H1 (cell line): ENCODE measurements at regions not wholly inside any gene's neighbourhood (a gene's known extent, or its start where the extent isn't known, plus 50 kb on each side); places are given as distances from the start of the nearest gene placed in this dataset.
A peak's percentile ranks its signal among the peaks of the same experiment; 100 is the strongest.

Experiments
- CTCF ChIA-PET: fragments of 300-600 bp; sonication (Branson Sonifier 250); formaldehyde crosslinking; loops from one replicate; lab custom pipeline; 2021; ENCODE audit not compliant: partially characterized antibody; lab: Charles Lee
- POLR2A ChIA-PET: fragments of 300-600 bp; sonication (Branson Sonifier 250); formaldehyde crosslinking; loops from one replicate; lab custom pipeline; 2021; ENCODE audit warnings: inconsistent platforms; ENCODE audit not compliant: partially characterized antibody; lab: Charles Lee
- DNase-seq, 2 experiments: peaks; one replicate each; pipeline versions ENCODE4 v3.0.0 to v3.0.0-alpha.2; 2010 to 2022; ENCODE audit warnings: low spot score in 2 of 2, low read depth in 1 of 2, mixed read lengths in 1 of 2
- FAIRE-seq: peaks from 2 replicates; lab custom pipeline; 2011; peaks lifted over from hg19 to GRCh38; lab: Jason Lieb, UNC
- H2AFZ ChIP-seq: 2 replicates; pipeline ENCODE4 v1.8.1; 2012; ENCODE audit warnings: low read length, inconsistent platforms
- H2AK5ac ChIP-seq: 2 replicates; pipeline ENCODE4 v1.6.1; 2013; ENCODE audit warnings: low read depth, low read length
- H2BK120ac ChIP-seq: replicated peaks from 2 replicates; pipeline ENCODE3; 2013; ENCODE audit warnings: low read depth, low read length, inconsistent platforms
- H2BK12ac ChIP-seq: 2 replicates; pipeline ENCODE4 v1.6.1; 2013; ENCODE audit warnings: low read depth, low read length
- H2BK15ac ChIP-seq: 2 replicates; pipeline ENCODE4 v1.6.1; 2013; ENCODE audit warnings: low read length
- H2BK20ac ChIP-seq: 2 replicates; pipeline ENCODE4 v1.6.1; 2013; ENCODE audit warnings: low read length
- H2BK5ac ChIP-seq: 2 replicates; pipeline ENCODE4 v1.6.1; 2013; ENCODE audit warnings: low read depth, low read length
- H3K14ac ChIP-seq: 2 replicates; pipeline ENCODE4 v1.6.1; 2013; ENCODE audit warnings: inconsistent platforms; ENCODE audit not compliant: insufficient read length
- H3K18ac ChIP-seq: 2 replicates; pipeline ENCODE4 v1.6.1; 2013; ENCODE audit warnings: low read length; ENCODE audit errors: extremely low read depth
- H3K23ac ChIP-seq: 2 replicates; pipeline ENCODE4 v1.6.1; 2013; ENCODE audit warnings: inconsistent platforms; ENCODE audit not compliant: insufficient read length
- H3K23me2 ChIP-seq: 2 replicates; pipeline ENCODE4 v1.6.1; 2013; ENCODE audit warnings: low read depth, low read length
- H3K27ac ChIP-seq: 2 replicates; pipeline ENCODE4 v1.6.1; 2011; ENCODE audit warnings: low read depth, low read length, inconsistent platforms
- H3K27me3 ChIP-seq, 4 experiments: replicated peaks in 1 of 4; 1 replicate in 1 of 4; 2 replicates in 3 of 4; pipeline versions ENCODE4 v1.6.1 to v1.8.1; 2011 to 2013; ENCODE audit warnings: low read length in 3 of 4, mild to moderate bottlenecking in 3 of 4, inconsistent platforms in 2 of 4, mixed read lengths in 2 of 4, moderate library complexity in 1 of 4; ENCODE audit not compliant: control insufficient read depth in 3 of 4, insufficient read depth in 3 of 4; ENCODE audit errors: extremely low read depth in 1 of 4
- H3K36me3 ChIP-seq, 4 experiments: 2 replicates each; pipeline versions ENCODE4 v1.6.1 to v1.8.1; 2011 to 2013; ENCODE audit warnings: mild to moderate bottlenecking in 4 of 4, low read length in 3 of 4, moderate library complexity in 2 of 4, control low read depth in 1 of 4, inconsistent platforms in 1 of 4; ENCODE audit not compliant: insufficient read depth in 4 of 4, control insufficient read depth in 2 of 4
- H3K4ac ChIP-seq: replicated peaks from 2 replicates; pipeline ENCODE3; 2013; ENCODE audit warnings: low read length, low read depth, mixed read lengths, inconsistent platforms; ENCODE audit not compliant: insufficient read length
- H3K4me1 ChIP-seq, 4 experiments: replicated peaks in 1 of 4; 1 replicate in 1 of 4; 2 replicates in 3 of 4; pipeline versions ENCODE4 v1.6.1 to v1.8.1; 2011 to 2013; ENCODE audit warnings: low read length in 3 of 4, inconsistent platforms in 2 of 4, mixed read lengths in 1 of 4; ENCODE audit not compliant: insufficient read depth in 4 of 4, control insufficient read depth in 3 of 4
- H3K4me2 ChIP-seq, 2 experiments: 2 replicates each; pipeline versions ENCODE4 v1.6.1 to v1.8.1; 2011 to 2013; ENCODE audit warnings: low read depth in 2 of 2, low read length in 2 of 2, control low read depth in 1 of 2, inconsistent platforms in 1 of 2, mild to moderate bottlenecking in 1 of 2; ENCODE audit not compliant: insufficient read depth in 1 of 2
- H3K4me3 ChIP-seq, 4 experiments: fragments of 200-600, 300-600 bp in 1 of 4; sonication (generic), shearing (Covaris generic), sonication (Bioruptor Twin) in 1 of 4; 2 replicates each; pipeline versions ENCODE4 v1.5.1 to v1.8.1; 2011 to 2016; ENCODE audit warnings: low read length in 4 of 4, low read depth in 3 of 4, control low read depth in 2 of 4, inconsistent platforms in 2 of 4, mild to moderate bottlenecking in 2 of 4, mixed read lengths in 1 of 4, moderate library complexity in 1 of 4; ENCODE audit not compliant: insufficient read depth in 2 of 4; ENCODE audit errors: extremely low read depth in 1 of 4
- H3K56ac ChIP-seq: replicated peaks from 2 replicates; pipeline ENCODE3; 2013; ENCODE audit warnings: low read depth, mild to moderate bottlenecking, mixed read lengths, low read length, inconsistent platforms; ENCODE audit not compliant: insufficient read length
- H3K79me1 ChIP-seq: 2 replicates; pipeline ENCODE4 v1.6.1; 2013; ENCODE audit warnings: low read depth, low read length, control low read depth
- H3K79me2 ChIP-seq, 2 experiments: 2 replicates each; pipeline versions ENCODE4 v1.6.1 to v1.8.1; 2012 to 2013; ENCODE audit warnings: low read length in 2 of 2, mild to moderate bottlenecking in 2 of 2, inconsistent platforms in 1 of 2; ENCODE audit not compliant: insufficient read depth in 2 of 2, control insufficient read depth in 1 of 2
- H3K9ac ChIP-seq, 4 experiments: replicated peaks in 1 of 4; 1 replicate in 1 of 4; 2 replicates in 3 of 4; pipeline versions ENCODE4 v1.6.1 to v1.8.1; 2011 to 2013; ENCODE audit warnings: low read depth in 3 of 4, low read length in 3 of 4, control low read depth in 2 of 4, mild to moderate bottlenecking in 2 of 4, moderate library complexity in 2 of 4, inconsistent platforms in 1 of 4; ENCODE audit errors: extremely low read depth in 1 of 4
- H3K9me3 ChIP-seq, 2 experiments: 2 replicates each; pipeline versions ENCODE4 v1.6.1 to v1.8.1; 2012 to 2013; ENCODE audit warnings: mild to moderate bottlenecking in 2 of 2, moderate library complexity in 2 of 2, control low read depth in 1 of 2, inconsistent platforms in 1 of 2, low read depth in 1 of 2, low read length in 1 of 2, mixed read lengths in 1 of 2; ENCODE audit not compliant: insufficient read depth in 2 of 2
- H4K20me1 ChIP-seq, 2 experiments: replicated peaks in 1 of 2; 2 replicates each; pipeline versions ENCODE3 to v1.8.1; 2011 to 2013; ENCODE audit warnings: inconsistent platforms in 2 of 2, low read length in 2 of 2, mild to moderate bottlenecking in 1 of 2; ENCODE audit not compliant: insufficient read depth in 2 of 2, control insufficient read depth in 1 of 2
- H4K5ac ChIP-seq: 2 replicates; pipeline ENCODE4 v1.6.1; 2013; ENCODE audit warnings: low read length, low read depth, mixed read lengths, inconsistent platforms; ENCODE audit not compliant: insufficient read length
- H4K8ac ChIP-seq: 2 replicates; pipeline ENCODE4 v1.8.0; 2013; ENCODE audit warnings: mild to moderate bottlenecking, moderate library complexity, low read length, inconsistent platforms; ENCODE audit not compliant: insufficient read depth; ENCODE audit errors: extremely low read depth
- H4K91ac ChIP-seq: replicated peaks from 2 replicates; pipeline ENCODE3; 2013; ENCODE audit warnings: low read length, mixed read lengths, inconsistent platforms; ENCODE audit not compliant: insufficient read length
- BACH1 ChIP-seq: IDR thresholded peaks from 2 replicates; pipeline ENCODE4 v1.6.1; 2012; ENCODE audit warnings: low read length, improper control_type of control experiment
- CEBPB ChIP-seq: IDR thresholded peaks from 2 replicates; pipeline ENCODE4 v1.6.1; 2012; ENCODE audit warnings: low read depth, low read length
- CHD1 ChIP-seq: IDR thresholded peaks from 2 replicates; pipeline ENCODE4 v1.6.1; 2012; ENCODE audit warnings: low read depth, low read length, improper control_type of control experiment
- CHD2 ChIP-seq: IDR thresholded peaks from 2 replicates; pipeline ENCODE4 v1.6.1; 2012; ENCODE audit warnings: low read length, improper control_type of control experiment
- EGR1 ChIP-seq: IDR thresholded peaks from 2 replicates; pipeline ENCODE4 v1.6.1; 2011; ENCODE audit warnings: low read depth, low read length, borderline replicate concordance
- RAD21 ChIP-seq, 2 experiments: IDR thresholded peaks in 1 of 2; conservative IDR thresholded peaks in 1 of 2; 2 replicates each; pipeline ENCODE4 v1.6.1; 2011; ENCODE audit warnings: low read depth in 2 of 2, low read length in 2 of 2, improper control_type of control experiment in 1 of 2, inconsistent platforms in 1 of 2, mild to moderate bottlenecking in 1 of 2, moderate library complexity in 1 of 2
- SAP30 ChIP-seq: fragments of 300-600 bp; sonication (generic); IDR thresholded peaks from 2 replicates; pipeline ENCODE4 v1.7.1; 2012; ENCODE audit warnings: low read length, moderate library complexity, mild to moderate bottlenecking, inconsistent platforms; ENCODE audit not compliant: insufficient read depth, insufficient replicate concordance
- WGBS, 2 experiments: shearing (Covaris generic) in 1 of 2; methylation state at CpG; one replicate each; pipeline versions ENCODE4 v1.1.6 to v1.1.7; 2013 to 2015; ENCODE audit warnings: low lambda C conversion rate in 2 of 2, mixed read lengths in 2 of 2, inconsistent platforms in 1 of 2, low coverage in 1 of 2, missing lambda C conversion rate in 1 of 2; ENCODE audit not compliant: insufficient replicate concordance in 2 of 2, insufficient coverage in 1 of 2, insufficient read length in 1 of 2; ENCODE audit errors: extremely low coverage in 1 of 2, missing lambda C conversion rate in 1 of 2; 5-methylcytosine and 5-hydroxymethylcytosine counted together
- TF ChIP-seq, protein P1 (sequence below): IDR thresholded peaks from 2 replicates; pipeline ENCODE4 v1.6.1; 2011; ENCODE audit warnings: low read depth, mild to moderate bottlenecking, low read length; ENCODE audit not compliant: insufficient read depth
- TF ChIP-seq, protein P2 (sequence below): IDR thresholded peaks from 2 replicates; pipeline ENCODE4 v1.6.1; 2012; ENCODE audit warnings: inconsistent platforms

DNA sequence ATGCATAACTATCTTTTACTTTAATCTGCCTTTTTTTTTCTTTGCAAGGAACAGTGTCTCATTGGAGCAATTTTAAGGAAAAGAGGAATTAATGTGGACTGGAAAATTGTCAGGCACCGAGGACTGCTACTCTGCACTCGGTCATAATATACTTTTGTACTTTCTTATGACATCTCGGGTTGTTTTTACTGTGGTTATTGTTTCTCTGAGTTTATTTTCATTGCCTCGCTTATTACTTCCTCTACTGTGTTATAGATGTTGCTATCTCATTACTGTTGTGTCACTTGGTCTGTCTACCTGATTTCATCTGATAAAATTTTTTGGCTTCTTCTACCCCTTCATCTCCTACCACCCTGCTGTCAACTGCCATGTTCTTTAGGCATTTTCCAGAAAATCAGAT, 213.5 kb upstream of the POU1F1 start:
- Histone ChIP-seq H2BK120ac (no peak overlapping the region), H2BK15ac (no peak overlapping the region), H4K91ac (no peak overlapping the region), H2AK5ac (no peak overlapping the region), H4K8ac (no peak overlapping the region), H2AFZ (0 out of 2 replicates have a peak overlapping the region, but pooled peaks have one; percentile 21), H3K23me2 (no peaks in the 10 kb centered on the region), H3K27ac (no peak overlapping the region), H3K56ac (no peak overlapping the region), H3K14ac (no peak overlapping the region), H4K20me1 (no peaks in the 10 kb centered on the region), H3K4ac (no peak overlapping the region), H3K79me1 (no peaks in the 10 kb centered on the region), H3K23ac (no peak overlapping the region), H3K4me1 (no peaks in the 10 kb centered on the region), H3K4me3 (no peak overlapping the region), H4K5ac (no peak overlapping the region), H2BK20ac (no peak overlapping the region), H2BK12ac (no peak overlapping the region), H3K79me2 (no peaks in the 10 kb centered on the region), H3K18ac (no peak overlapping the region), H3K4me2 (no peak overlapping the region), H3K9me3 (no peaks in the 10 kb centered on the region), H3K27me3 (peaks cover 0 to 1% (median 0%) of the 10 kb centered on the region in 4 experiments; a peak in 1 of 7 replicates), H2BK5ac (no peak overlapping the region), H3K9ac (no peak overlapping the region), H3K36me3 (no peaks in the 10 kb centered on the region)
- FAIRE-seq, result no peak
- DNase-seq, result no peak
- TF ChIP-seq, protein P1, sequence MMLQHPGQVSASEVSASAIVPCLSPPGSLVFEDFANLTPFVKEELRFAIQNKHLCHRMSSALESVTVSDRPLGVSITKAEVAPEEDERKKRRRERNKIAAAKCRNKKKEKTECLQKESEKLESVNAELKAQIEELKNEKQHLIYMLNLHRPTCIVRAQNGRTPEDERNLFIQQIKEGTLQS, result no peak
- TF ChIP-seq RAD21 (IDR thresholded peaks at IDR 0.05 in 1 of 2, conservative IDR thresholded peaks at IDR 0.05 in 1 of 2; ENCODE audit: low read depth in 2 of 2, low read length in 2 of 2) (no peak), CEBPB (no peak), SAP30 (no peak), CHD1 (no peak), BACH1 (no peak), CHD2 (no peak), EGR1 (no peak)
- TF ChIP-seq, protein P2, sequence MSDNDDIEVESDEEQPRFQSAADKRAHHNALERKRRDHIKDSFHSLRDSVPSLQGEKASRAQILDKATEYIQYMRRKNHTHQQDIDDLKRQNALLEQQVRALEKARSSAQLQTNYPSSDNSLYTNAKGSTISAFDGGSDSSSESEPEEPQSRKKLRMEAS, result no peak
- WGBS, 2 experiments, result 81% methylated on average over 4 of the region's 4 CpGs; no CpG with 5 or more reads in 1 of the 2 experiments
- ChIA-PET POLR2A (no interaction called here), CTCF (interaction anchor here (0.8 to 1.3 kb wide), 3 partner anchors 12 to 139 kb away, joined by 3 to 5 read pairs (median 3); no protein-coding TSS in a partner anchor)
